ENCODE measurements at regions not wholly inside any gene's neighbourhood (a gene's known extent, or its start where the extent isn't known, plus 50 kb on each side); places are given as distances from the start of the nearest gene placed in this dataset.
A peak's percentile ranks its signal among the peaks of the same experiment; 100 is the strongest.

DNA sequence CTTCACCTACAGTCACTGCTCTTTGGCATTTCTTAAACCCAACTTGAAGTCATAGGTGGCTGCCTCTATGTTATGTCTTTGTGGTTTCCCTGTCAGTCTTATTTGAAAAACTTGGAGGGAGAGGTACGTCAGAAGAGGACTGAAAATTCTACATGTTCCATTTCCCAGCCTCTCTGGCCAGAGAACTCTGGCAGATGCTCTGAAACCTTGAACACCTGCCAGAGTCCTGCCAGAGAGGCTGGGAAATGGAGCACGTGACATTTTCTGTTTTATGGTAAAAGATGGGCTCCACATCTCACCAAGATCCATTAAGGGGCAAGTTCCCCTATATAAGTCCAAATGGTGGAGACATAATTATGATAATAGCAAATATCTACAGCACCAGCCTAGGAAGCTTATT lies 99.5 kb downstream of the MAFB start:
- DNase-seq: no peak

GRCh38 chr20:40588891-40589290 lies 100.1 kb downstream of the MAFB start:
- DNase-seq: no peak

- DNase-seq: no peak
Measured at GRCh38 chr20:40587038-40587437, 102.0 kb downstream of the MAFB start.

DNA sequence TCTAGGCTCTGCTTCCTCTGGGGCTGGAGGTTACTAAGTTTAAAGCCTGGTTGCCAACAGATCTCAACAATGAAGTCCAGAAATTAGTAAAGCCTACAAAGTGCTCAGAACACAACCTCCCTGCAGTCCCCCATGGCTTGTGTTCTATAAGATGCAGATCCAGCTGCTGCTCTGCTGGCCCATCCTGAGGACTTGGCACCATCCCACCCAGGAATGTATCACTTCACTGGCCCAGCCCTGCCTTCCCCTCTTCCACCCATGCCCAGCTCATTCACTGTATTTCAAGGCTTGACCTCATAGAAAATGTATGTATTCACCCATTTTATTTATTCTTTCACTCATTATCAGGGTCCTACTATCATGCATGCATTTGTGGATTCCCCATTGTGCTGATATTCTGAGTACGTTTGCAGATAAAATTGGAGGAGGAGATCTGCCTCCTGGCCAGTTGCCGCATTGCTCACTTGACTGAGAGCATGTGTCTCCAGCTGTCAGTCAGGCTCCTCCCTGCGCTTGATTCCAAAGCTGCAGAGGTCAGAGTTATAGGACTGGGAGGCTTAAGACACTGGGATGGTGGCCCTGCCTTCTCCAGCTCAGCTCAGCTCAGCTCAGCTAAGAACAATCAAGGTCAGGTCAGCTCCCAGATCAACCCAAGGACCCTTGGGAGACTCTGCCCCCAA lies 104.8 kb downstream of the MAFB start:
- no peak for DNase-seq

DNA sequence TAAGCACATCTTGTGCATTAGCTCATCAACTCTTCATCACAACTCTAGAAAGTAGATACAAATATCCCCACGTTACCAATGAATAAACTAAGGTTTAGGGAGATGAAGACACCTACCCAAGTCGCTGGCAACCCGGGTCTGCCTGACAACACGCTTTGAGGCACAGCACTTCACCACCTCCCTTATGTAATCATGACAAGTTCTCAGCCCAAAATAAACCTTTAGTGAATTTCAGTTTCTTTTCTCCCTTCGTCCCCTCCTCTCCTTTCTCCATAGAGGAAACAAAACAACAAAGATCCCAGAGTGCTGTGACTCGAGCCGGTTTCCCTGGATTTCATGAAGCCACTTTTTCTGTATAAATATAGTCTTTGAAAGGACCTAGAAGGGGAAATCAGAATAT lies 105.4 kb downstream of the MAFB start:
- DNase-seq: peak; percentile 90

DNA sequence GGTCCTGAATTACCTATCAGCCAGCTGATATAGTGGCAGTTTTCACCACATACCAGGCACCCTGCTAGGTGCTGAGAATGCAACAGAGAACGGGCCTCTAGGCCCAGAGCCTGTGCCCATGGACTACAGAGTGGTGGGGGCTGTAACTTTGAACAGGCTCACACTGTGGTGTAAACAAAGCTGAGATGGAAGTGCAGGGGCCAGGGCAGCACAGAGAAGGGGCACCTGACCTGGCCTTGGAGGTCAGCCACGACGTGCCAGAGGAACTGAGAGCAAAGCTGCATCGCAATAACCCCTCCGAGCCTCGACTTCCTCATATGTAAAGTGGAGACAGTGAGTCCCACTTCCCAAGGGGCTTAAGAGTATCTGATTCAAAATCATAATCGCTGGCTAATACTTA lies 105.8 kb downstream of the MAFB start:
- DNase-seq: peak; percentile 86

DNA sequence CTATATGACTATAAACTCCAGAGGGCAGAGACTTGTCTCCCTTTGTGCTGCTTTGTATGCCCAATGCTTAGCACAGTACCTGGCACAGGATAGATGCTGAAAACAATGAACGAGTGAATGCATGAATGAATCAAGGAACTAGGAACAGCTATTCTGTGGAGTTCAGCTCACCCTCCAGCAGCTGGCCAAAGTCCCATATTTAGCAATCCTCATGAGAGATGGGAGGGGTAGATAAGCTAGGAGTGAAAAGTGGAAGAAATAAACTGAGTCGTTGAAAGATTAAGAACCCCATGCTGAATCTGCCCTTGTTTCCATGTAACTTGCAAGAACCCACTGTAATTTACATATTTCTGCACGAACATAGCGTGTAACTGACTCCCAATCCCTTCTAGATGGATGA lies 106.5 kb downstream of the MAFB start:
- peak; percentile 67 for DNase-seq

GRCh38 chr20:40579701-40580100 lies 109.3 kb downstream of the MAFB start:
- DNase-seq: no peak

- no peak for DNase-seq
Measured at GRCh38 chr20:40578961-40579360, 110.1 kb downstream of the MAFB start.

- no peak for DNase-seq
Measured at GRCh38 chr20:40575851-40576250, 113.2 kb downstream of the MAFB start.

GRCh38 chr20:40572251-40572650 lies 116.8 kb downstream of the MAFB start:
- peak; percentile 74 for DNase-seq

GRCh38 chr20:40571639-40572038 lies 117.4 kb downstream of the MAFB start:
- peak; percentile 93 for DNase-seq

DNA sequence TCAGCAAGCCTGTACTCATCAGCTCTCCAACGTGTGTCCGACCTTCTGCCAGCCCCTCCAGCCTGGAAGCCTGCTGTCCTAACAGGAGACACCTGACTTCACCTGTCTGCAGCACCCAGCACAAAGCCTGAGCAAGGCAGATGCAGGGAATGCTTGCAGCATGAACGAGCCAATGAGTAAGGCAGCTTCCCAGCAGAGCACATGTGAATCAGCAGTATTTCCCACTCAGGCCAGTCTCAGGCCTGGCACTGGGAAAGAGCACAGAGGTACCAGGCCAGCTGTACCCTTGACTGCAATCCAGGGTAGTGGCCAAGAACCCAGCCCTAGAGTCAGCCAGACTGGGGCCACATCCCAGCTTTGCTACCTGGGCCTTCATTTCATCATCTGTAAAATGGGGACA lies 120.8 kb downstream of the MAFB start:
- no peak for DNase-seq

GRCh38 chr20:40565682-40566040 lies 123.4 kb downstream of the MAFB start:
- no peak for DNase-seq

- DNase-seq: peak; percentile 37
Measured at GRCh38 chr20:40565001-40565681, 123.9 kb downstream of the MAFB start.

DNA sequence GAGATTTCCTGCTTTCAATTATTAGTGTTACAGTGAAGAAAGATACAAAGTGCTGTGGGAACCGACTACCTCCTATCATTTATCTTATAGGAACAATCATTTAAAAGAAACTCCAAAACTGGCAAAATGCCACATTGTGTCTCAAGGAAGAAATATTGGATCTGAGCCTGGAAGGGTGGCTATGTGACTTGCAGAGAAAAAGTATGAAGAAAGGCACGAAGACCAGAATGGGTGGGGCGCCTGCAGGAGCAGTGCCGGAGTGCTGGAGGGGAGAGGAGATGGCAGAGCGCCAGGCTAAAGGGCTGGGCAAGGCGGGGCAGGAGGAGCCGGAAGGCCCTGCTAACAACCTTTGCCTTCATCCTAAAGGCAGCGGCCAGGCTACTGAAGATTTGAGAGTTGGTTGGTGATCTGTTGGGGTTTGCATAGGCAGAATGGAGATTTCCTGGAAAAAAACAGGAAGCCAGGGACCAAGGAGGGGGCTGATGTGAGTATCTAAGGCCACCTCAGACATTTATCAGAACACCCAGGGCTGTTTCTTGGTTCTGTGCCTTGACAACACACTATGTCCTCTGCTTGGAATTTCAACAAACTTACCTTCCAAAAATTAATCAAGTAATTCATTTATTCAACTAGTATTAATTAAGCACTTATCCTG lies 125.6 kb downstream of the MAFB start:
- DNase-seq: no peak

DNA sequence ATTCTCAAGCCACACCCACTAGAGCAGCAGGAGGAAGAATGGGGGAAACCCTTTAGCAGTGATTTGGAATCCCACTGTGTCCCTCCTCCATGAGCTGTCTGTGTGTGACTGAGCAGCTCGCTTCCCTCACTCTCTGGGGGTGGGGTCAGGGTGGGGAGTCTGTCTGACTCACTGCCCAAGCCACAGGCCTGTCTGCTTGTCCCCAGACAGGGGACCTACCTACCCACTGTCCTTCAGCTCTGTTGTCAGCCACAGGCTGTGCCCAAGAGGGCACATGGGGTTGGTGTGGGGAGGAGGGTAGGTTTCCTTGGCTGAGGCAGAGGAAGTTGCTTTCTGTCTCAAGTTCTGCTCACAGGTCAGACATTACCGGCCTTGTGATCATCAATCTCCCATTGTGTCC lies 127.0 kb downstream of the MAFB start:
- DNase-seq: peak; percentile 95

- no peak for DNase-seq
Measured at GRCh38 chr20:40561187-40561586, 127.8 kb downstream of the MAFB start.

DNA sequence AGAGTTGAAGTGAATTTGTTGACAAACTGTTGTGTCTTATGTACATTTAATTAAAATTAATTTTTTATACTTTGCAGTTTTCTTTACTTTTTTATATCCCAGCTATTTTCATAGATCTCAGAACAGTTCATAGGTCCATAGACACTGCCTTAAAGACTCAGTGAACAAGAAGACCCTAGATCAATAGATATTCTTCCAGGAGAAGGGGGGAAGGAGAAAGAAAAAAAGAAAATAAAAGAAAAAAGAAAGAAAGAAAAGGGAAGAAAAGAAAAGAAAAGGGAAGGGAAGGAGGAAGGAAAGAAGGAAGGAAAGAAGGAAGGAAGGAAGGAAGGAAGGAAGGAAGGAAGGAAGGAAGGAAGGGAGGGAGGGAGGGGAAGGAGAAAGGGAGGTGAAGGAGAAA lies 130.8 kb downstream of the MAFB start:
- no peak for DNase-seq

DNA sequence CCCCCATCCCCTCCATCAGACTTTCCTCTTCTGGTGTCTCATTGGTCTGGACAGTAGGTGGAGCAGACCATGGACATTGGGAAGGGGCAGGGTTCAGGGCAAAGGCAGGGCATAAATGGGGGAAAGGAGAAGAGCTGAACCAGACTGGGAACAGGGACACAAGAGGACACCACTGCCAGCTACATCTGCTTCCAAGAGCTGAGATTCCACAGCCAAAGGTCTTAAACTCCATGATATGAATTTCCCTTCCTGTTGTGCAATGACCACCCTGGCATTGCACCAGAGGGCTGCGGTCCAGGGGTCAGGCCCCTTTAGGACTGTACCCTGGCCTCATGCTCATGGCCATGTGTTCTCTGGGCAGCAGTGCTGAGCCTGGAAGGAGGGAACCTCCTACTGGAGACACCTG lies 137.9 kb downstream of the MAFB start:
- DNase-seq: no peak

GRCh38 chr20:40547483-40548091 lies 141.4 kb downstream of the MAFB start:
- DNase-seq: no peak

- DNase-seq: no peak
Measured at GRCh38 chr20:40545478-40545877, 143.6 kb downstream of the MAFB start.

DNA sequence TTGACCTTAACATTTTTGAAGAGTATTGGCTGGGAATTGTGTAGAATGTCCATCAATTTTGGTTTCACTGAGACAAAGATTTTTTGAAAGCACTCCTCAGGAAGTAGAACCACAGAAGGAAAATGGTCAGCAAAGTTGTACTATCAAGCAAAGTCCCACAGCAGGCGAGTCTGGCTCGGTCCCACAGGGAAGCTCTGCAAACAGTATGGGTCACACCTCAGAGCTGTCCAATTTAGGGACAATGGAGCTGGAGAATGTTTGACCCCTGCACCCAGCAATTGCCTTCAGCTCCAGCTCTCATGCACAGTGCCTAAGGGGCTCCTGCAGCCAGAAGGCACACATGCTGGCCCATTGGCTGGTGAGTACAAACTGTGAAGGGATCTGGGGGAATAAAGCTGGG lies 147.0 kb downstream of the MAFB start:
- no peak for DNase-seq

- DNase-seq: no peak
Measured at GRCh38 chr20:40540166-40540565, 148.9 kb downstream of the MAFB start.
